ENCODE measurements at regions not wholly inside any gene's neighbourhood (a gene's known extent, or its start where the extent isn't known, plus 50 kb on each side); places are given as distances from the start of the nearest gene placed in this dataset.

GRCh38 chr10:129101232-129101980 is 365.6 kb upstream of the MGMT start:
- no peak for DNase-seq

- no peak for DNase-seq
Observed at GRCh38 chr10:129102906-129103693, 363.9 kb upstream of the MGMT start.

- DNase-seq = no peak
Observed at GRCh38 chr10:129104266-129105045, 362.6 kb upstream of the MGMT start.

GRCh38 chr10:129105266-129105665 is 361.8 kb upstream of the MGMT start:
- DNase-seq = no peak

GRCh38 chr10:129106314-129106713 is 360.7 kb upstream of the MGMT start:
- no peak for DNase-seq

GRCh38 chr10:129107525-129107924 is 359.5 kb upstream of the MGMT start:
- no peak for DNase-seq

- DNase-seq = no peak
Observed at GRCh38 chr10:129108378-129108777, 358.7 kb upstream of the MGMT start.

- no peak for DNase-seq
Observed at GRCh38 chr10:129108994-129109393, 358.0 kb upstream of the MGMT start.

- DNase-seq = no peak
Observed at GRCh38 chr10:129110780-129111179, 356.3 kb upstream of the MGMT start.

GRCh38 chr10:129111922-129112321 is 355.1 kb upstream of the MGMT start:
- no peak for DNase-seq

GRCh38 chr10:129114588-129114987 is 352.5 kb upstream of the MGMT start:
- no peak for DNase-seq

GRCh38 chr10:129116371-129116770 is 350.7 kb upstream of the MGMT start:
- no peak for DNase-seq

GRCh38 chr10:129120441-129120840 is 346.6 kb upstream of the MGMT start:
- DNase-seq = no peak

GRCh38 chr10:129122846-129123245 is 344.2 kb upstream of the MGMT start:
- DNase-seq = no peak

GRCh38 chr10:129123428-129123827 is 343.6 kb upstream of the MGMT start:
- DNase-seq = no peak

- no peak for DNase-seq
Observed at GRCh38 chr10:129126982-129127381, 340.1 kb upstream of the MGMT start.

- no peak for DNase-seq
Observed at GRCh38 chr10:129131457-129132132, 335.4 kb upstream of the MGMT start.

GRCh38 chr10:129133856-129134255 is 333.2 kb upstream of the MGMT start:
- DNase-seq = no peak

GRCh38 chr10:129134371-129134770 is 332.7 kb upstream of the MGMT start:
- DNase-seq = no peak

GRCh38 chr10:129135624-129136023 is 331.4 kb upstream of the MGMT start:
- no peak for DNase-seq

GRCh38 chr10:129136074-129136473 is 331.0 kb upstream of the MGMT start:
- DNase-seq = no peak

GRCh38 chr10:129136951-129137350 is 330.1 kb upstream of the MGMT start:
- no peak for DNase-seq
